ENCODE measurements at regions not wholly inside any gene's neighbourhood (a gene's known extent, or its start where the extent isn't known, plus 50 kb on each side); places are given as distances from the start of the nearest gene placed in this dataset.
"Not testable (repeated sequence)": the region's sequence is repeated elsewhere in the genome, so short reads cannot be mapped to it uniquely, and the experiment has no call there.

GRCh38 chr4:189846608-189847007 lies 94.1 kb upstream of the FRG1 start:
- not testable (repeated sequence) for H3K27me3 Mint-ChIP-seq, DNase-seq, H3K9me3 Mint-ChIP-seq, H3K27ac Mint-ChIP-seq, H3K4me3 Mint-ChIP-seq, H3K4me1 Mint-ChIP-seq, H3K36me3 Mint-ChIP-seq

GRCh38 chr4:189848672-189849071 lies 92.0 kb upstream of the FRG1 start:
- H3K4me1 Mint-ChIP-seq, DNase-seq, H3K27me3 Mint-ChIP-seq, H3K9me3 Mint-ChIP-seq, H3K27ac Mint-ChIP-seq, H3K4me3 Mint-ChIP-seq, H3K36me3 Mint-ChIP-seq: not testable (repeated sequence)

GRCh38 chr4:189850239-189850856 lies 90.3 kb upstream of the FRG1 start:
- H3K27ac Mint-ChIP-seq: no peak overlapping the region
- peaks cover 13% of the 10 kb centered on the region for H3K36me3 Mint-ChIP-seq
- no peak for DNase-seq
- H3K4me3 Mint-ChIP-seq: no peak overlapping the region
- H3K4me1 Mint-ChIP-seq: no peaks in the 10 kb centered on the region
- peaks cover 2% of the 10 kb centered on the region for H3K9me3 Mint-ChIP-seq
- no peaks in the 10 kb centered on the region for H3K27me3 Mint-ChIP-seq

- no peak for DNase-seq
- peaks cover 27% of the 10 kb centered on the region for H3K36me3 Mint-ChIP-seq
- H3K27ac Mint-ChIP-seq: no peak overlapping the region
- no peaks in the 10 kb centered on the region for H3K4me1 Mint-ChIP-seq
- no peaks in the 10 kb centered on the region for H3K27me3 Mint-ChIP-seq
- peaks cover 2% of the 10 kb centered on the region for H3K9me3 Mint-ChIP-seq
- H3K4me3 Mint-ChIP-seq: no peak overlapping the region
Measured at GRCh38 chr4:189858435-189858834, 82.2 kb upstream of the FRG1 start.

- Mint-ChIP-seq H3K4me1 (no peaks in the 10 kb centered on the region), H3K36me3 (peaks cover 6% of the 10 kb centered on the region), H3K4me3 (no peak overlapping the region), H3K27me3 (no peaks in the 10 kb centered on the region), H3K27ac (no peak overlapping the region), H3K9me3 (no peaks in the 10 kb centered on the region)
- DNase-seq: no peak
Measured at GRCh38 chr4:189861101-189861500, 79.6 kb upstream of the FRG1 start.

- Mint-ChIP-seq H3K4me3 (no peak overlapping the region), H3K9me3 (no peaks in the 10 kb centered on the region), H3K36me3 (peaks cover 2% of the 10 kb centered on the region), H3K27ac (no peak overlapping the region), H3K4me1 (no peaks in the 10 kb centered on the region), H3K27me3 (no peaks in the 10 kb centered on the region)
- DNase-seq: no peak
Measured at GRCh38 chr4:189869236-189869635, 71.4 kb upstream of the FRG1 start.

GRCh38 chr4:189870511-189871234 lies 70.0 kb upstream of the FRG1 start:
- Mint-ChIP-seq H3K9me3 (no peaks in the 10 kb centered on the region), H3K36me3 (peaks cover 2% of the 10 kb centered on the region), H3K4me1 (no peaks in the 10 kb centered on the region), H3K27ac (no peak overlapping the region), H3K4me3 (no peak overlapping the region), H3K27me3 (no peaks in the 10 kb centered on the region)
- no peak for DNase-seq

GRCh38 chr4:189874591-189874990 lies 66.1 kb upstream of the FRG1 start:
- H3K27ac Mint-ChIP-seq: no peak overlapping the region
- no peak overlapping the region for H3K4me3 Mint-ChIP-seq
- no peaks in the 10 kb centered on the region for H3K9me3 Mint-ChIP-seq
- no peaks in the 10 kb centered on the region for H3K4me1 Mint-ChIP-seq
- H3K27me3 Mint-ChIP-seq: no peaks in the 10 kb centered on the region
- DNase-seq: no peak
- peaks cover 2% of the 10 kb centered on the region for H3K36me3 Mint-ChIP-seq

GRCh38 chr4:189881190-189881589 lies 59.5 kb upstream of the FRG1 start:
- DNase-seq, H3K36me3 Mint-ChIP-seq, H3K4me3 Mint-ChIP-seq, H3K9me3 Mint-ChIP-seq, H3K27me3 Mint-ChIP-seq, H3K27ac Mint-ChIP-seq, H3K4me1 Mint-ChIP-seq: not testable (repeated sequence)

- not testable (repeated sequence) for DNase-seq, H3K27ac Mint-ChIP-seq, H3K4me1 Mint-ChIP-seq, H3K4me3 Mint-ChIP-seq, H3K27me3 Mint-ChIP-seq
- Mint-ChIP-seq H3K36me3 (peaks cover 25% of the 10 kb centered on the region), H3K9me3 (peaks cover 22% of the 10 kb centered on the region)
Measured at GRCh38 chr4:189888407-189888806, 52.3 kb upstream of the FRG1 start.
